Osteocyte (in vitro differentiated cells): ENCODE measurements at regions not wholly inside any gene's neighbourhood (a gene's known extent, or its start where the extent isn't known, plus 50 kb on each side); places are given as distances from the start of the nearest gene placed in this dataset.

Source experiments
- DNase-seq: peaks from one replicate; pipeline ENCODE4 v3.0.0; 2021; ENCODE audit warnings: mixed read lengths; ENCODE audit not compliant: unreplicated experiment; ENCODE audit errors: extremely low spot score
- H3K27ac Mint-ChIP-seq: one replicate; pipeline ENCODE4 v1.8.0; 2021; ENCODE audit warnings: mild to moderate bottlenecking, mixed read lengths; ENCODE audit not compliant: unreplicated experiment
- H3K27me3 Mint-ChIP-seq: one replicate; pipeline ENCODE4 v1.8.0; 2021; ENCODE audit warnings: mixed read lengths; ENCODE audit not compliant: unreplicated experiment
- H3K36me3 Mint-ChIP-seq: one replicate; pipeline ENCODE4 v1.8.0; 2021; ENCODE audit warnings: mixed read lengths; ENCODE audit not compliant: unreplicated experiment
- H3K4me1 Mint-ChIP-seq: one replicate; pipeline ENCODE4 v1.8.0; 2021; ENCODE audit warnings: mixed read lengths; ENCODE audit not compliant: unreplicated experiment
- H3K4me3 Mint-ChIP-seq: one replicate; pipeline ENCODE4 v1.8.0; 2021; ENCODE audit warnings: mild to moderate bottlenecking, moderate library complexity, mixed read lengths; ENCODE audit not compliant: unreplicated experiment
- H3K9me3 Mint-ChIP-seq: one replicate; pipeline ENCODE4 v1.8.0; 2021; ENCODE audit warnings: mixed read lengths; ENCODE audit not compliant: unreplicated experiment
- TF ChIP-seq, protein P1 (sequence below): fragments of 200-600 bp; sonication (generic); IDR thresholded peaks from 2 replicates; pipeline ENCODE4 v1.5.0; 2021; ENCODE audit warnings: antibody characterized with exemption, mild to moderate bottlenecking, moderate library complexity

DNA sequence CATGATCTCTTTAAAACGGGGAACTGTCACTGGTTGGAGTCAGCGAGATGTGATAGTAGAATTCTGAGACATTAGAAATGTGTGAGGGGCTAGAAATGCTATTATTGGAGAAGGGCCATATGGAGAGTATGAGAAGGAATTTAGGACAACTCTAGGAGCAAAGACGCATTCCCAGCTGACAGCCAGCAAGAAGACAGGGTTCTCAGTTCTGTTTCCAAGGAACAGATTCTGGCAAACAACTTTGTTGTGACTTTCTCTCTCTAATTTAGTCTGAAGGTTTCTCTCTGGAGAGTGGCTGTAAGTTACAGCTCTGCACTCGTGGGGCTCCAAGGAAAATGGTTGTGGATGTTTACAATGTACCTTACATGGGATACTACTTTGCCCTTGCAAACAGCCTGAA is 876.3 kb downstream of the FAM181B start:
- Mint-ChIP-seq H3K36me3 (no peaks in the 10 kb centered on the region), H3K27ac (no peak overlapping the region), H3K27me3 (peaks cover 37% of the 10 kb centered on the region), H3K9me3 (peaks cover 4% of the 10 kb centered on the region), H3K4me1 (no peaks in the 10 kb centered on the region), H3K4me3 (no peak overlapping the region)
- TF ChIP-seq, protein P1, sequence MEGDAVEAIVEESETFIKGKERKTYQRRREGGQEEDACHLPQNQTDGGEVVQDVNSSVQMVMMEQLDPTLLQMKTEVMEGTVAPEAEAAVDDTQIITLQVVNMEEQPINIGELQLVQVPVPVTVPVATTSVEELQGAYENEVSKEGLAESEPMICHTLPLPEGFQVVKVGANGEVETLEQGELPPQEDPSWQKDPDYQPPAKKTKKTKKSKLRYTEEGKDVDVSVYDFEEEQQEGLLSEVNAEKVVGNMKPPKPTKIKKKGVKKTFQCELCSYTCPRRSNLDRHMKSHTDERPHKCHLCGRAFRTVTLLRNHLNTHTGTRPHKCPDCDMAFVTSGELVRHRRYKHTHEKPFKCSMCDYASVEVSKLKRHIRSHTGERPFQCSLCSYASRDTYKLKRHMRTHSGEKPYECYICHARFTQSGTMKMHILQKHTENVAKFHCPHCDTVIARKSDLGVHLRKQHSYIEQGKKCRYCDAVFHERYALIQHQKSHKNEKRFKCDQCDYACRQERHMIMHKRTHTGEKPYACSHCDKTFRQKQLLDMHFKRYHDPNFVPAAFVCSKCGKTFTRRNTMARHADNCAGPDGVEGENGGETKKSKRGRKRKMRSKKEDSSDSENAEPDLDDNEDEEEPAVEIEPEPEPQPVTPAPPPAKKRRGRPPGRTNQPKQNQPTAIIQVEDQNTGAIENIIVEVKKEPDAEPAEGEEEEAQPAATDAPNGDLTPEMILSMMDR: no peak
- no peak for DNase-seq

DNA sequence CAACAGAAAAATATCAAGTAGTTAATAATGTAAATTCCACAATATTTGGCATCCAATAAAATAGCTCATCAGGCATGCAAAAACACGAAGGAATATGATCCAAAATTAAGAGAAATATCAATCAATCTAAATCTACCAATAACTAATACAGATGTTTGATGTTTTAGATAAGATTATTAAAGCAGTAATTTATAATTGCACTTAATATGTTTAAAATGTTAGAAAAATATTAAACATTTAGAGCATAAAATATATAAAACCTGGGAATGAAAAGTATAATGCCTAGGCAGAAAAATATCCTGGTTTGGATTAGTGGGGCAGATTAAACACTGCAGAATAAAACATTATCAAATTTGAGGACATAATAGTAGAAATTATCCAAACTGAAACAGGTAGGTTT is 879.9 kb downstream of the FAM181B start:
- Mint-ChIP-seq H3K4me3 (no peak overlapping the region), H3K27me3 (peaks cover 38% of the 10 kb centered on the region), H3K4me1 (no peaks in the 10 kb centered on the region), H3K36me3 (no peaks in the 10 kb centered on the region), H3K9me3 (no peaks in the 10 kb centered on the region), H3K27ac (no peak overlapping the region)
- DNase-seq: no peak
- TF ChIP-seq, protein P1: no peak

DNA sequence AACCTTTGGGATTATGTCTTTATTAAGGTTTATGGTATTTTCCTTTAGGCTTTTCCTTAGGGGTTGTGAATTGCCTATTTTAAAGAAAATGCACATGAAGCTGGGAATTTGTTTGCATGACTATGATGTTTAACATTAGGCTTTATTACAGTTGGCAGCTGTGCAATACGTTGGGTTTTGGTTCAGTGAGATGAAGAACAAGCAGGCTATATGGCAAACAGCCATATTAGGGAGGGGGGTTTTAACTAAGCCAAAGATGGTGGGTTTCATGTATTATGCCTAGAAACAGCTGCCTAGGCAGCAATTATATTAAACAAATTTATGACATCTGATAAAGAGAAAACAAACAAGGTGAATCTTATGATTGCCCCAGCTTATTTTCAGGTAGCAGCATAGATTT is 880.8 kb downstream of the FAM181B start:
- Mint-ChIP-seq H3K36me3 (no peaks in the 10 kb centered on the region), H3K27ac (no peak overlapping the region), H3K27me3 (peaks cover 37% of the 10 kb centered on the region), H3K4me3 (no peak overlapping the region), H3K4me1 (no peaks in the 10 kb centered on the region), H3K9me3 (no peaks in the 10 kb centered on the region)
- no peak for DNase-seq
- TF ChIP-seq, protein P1: no peak

DNA sequence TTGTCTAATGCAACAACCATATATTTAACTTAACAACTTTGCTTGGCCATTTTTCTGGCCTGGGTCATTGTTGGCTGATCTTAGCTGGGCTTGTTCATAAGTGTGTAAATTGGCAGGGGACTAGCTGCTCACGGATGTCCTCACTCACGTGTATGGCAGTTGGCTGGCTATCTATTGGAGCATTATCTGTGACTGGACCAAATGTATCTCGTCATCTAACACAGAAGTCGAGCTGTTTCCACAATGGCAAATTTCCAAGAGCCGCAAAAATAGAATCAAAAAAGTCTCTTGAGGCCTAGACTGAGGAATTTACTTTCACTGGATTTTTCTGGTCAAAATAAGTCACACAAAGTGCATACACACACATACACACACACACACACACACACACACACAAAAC is 893.3 kb downstream of the FAM181B start:
- no peak overlapping the region for H3K27ac Mint-ChIP-seq
- no peaks in the 10 kb centered on the region for H3K36me3 Mint-ChIP-seq
- peaks cover 6% of the 10 kb centered on the region for H3K9me3 Mint-ChIP-seq
- TF ChIP-seq, protein P1: no peak
- no peak overlapping the region for H3K4me3 Mint-ChIP-seq
- DNase-seq: no peak
- H3K4me1 Mint-ChIP-seq: no peaks in the 10 kb centered on the region
- H3K27me3 Mint-ChIP-seq: peaks cover 11% of the 10 kb centered on the region

DNA sequence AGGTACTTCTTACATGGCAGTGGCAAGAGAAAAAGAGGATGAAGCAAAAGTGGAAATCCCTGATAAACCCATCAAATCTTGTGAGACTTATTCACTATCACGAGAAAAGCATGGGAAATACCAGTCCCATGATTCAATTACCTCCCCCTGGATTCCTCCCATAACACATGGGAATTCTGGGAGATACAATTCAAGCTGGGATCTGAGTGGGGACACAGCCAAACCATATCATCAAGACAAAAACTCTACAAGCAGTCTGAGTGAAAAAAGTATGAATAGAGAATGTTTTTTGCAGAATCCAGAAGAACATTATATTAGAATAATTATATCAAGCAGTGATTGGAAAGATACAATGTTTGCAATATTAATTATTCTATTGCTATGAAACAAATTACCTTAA is 893.7 kb downstream of the FAM181B start:
- Mint-ChIP-seq H3K4me1 (no peaks in the 10 kb centered on the region), H3K9me3 (peaks cover 6% of the 10 kb centered on the region), H3K36me3 (no peaks in the 10 kb centered on the region), H3K27ac (no peak overlapping the region), H3K4me3 (no peak overlapping the region), H3K27me3 (peaks cover 12% of the 10 kb centered on the region)
- TF ChIP-seq, protein P1: no peak
- DNase-seq: no peak
